ENCODE measurements at regions not wholly inside any gene's neighbourhood (a gene's known extent, or its start where the extent isn't known, plus 50 kb on each side); places are given as distances from the start of the nearest gene placed in this dataset.
A peak's percentile ranks its signal among the peaks of the same experiment; 100 is the strongest.

- Histone ChIP-seq H3K27me3 (no peaks in the 10 kb centered on the region), H3K4me1 (no peaks in the 10 kb centered on the region), H3K9me3 (replicated peaks) (no peaks in the 10 kb centered on the region), H3K27ac (no peak overlapping the region), H3K4me3 (no peak overlapping the region), H3K36me3 (no peaks in the 10 kb centered on the region)
- DNase-seq: no peak
Measured at GRCh38 chr1:232489256-232489655, 140.7 kb downstream of the SIPA1L2 start.

GRCh38 chr1:232487236-232487635 lies 142.7 kb downstream of the SIPA1L2 start:
- H3K27me3 ChIP-seq: no peaks in the 10 kb centered on the region
- DNase-seq: no peak

GRCh38 chr1:232486454-232487207 lies 143.3 kb downstream of the SIPA1L2 start:
- Histone ChIP-seq H3K4me3 (no peak overlapping the region), H3K4me1 (no peaks in the 10 kb centered on the region), H3K27ac (no peak overlapping the region), H3K27me3 (no peaks in the 10 kb centered on the region), H3K36me3 (no peaks in the 10 kb centered on the region), H3K9me3 (replicated peaks) (no peaks in the 10 kb centered on the region)
- no peak for DNase-seq

More at GRCh38 chr1:232487236-232487635, 142.7 kb downstream of the SIPA1L2 start:
- Histone ChIP-seq H3K4me1 (no peaks in the 10 kb centered on the region), H3K9me3 (replicated peaks) (no peaks in the 10 kb centered on the region), H3K27ac (no peak overlapping the region), H3K36me3 (no peaks in the 10 kb centered on the region), H3K4me3 (no peak overlapping the region)

- no peak overlapping the region for H3K4me3 ChIP-seq
- DNase-seq: no peak
Measured at GRCh38 chr1:232486006-232486405, 143.9 kb downstream of the SIPA1L2 start.

GRCh38 chr1:232484856-232485255 lies 145.1 kb downstream of the SIPA1L2 start:
- no peaks in the 10 kb centered on the region for H3K9me3 ChIP-seq (replicated peaks)
- H3K27ac ChIP-seq: no peak overlapping the region
- H3K36me3 ChIP-seq: no peaks in the 10 kb centered on the region
- no peak overlapping the region for H3K4me3 ChIP-seq
- H3K27me3 ChIP-seq: 0 out of 2 replicates have a peak, but pooled peaks cover 3% of the 10 kb centered on the region
- H3K4me1 ChIP-seq: no peaks in the 10 kb centered on the region
- DNase-seq: no peak

More at GRCh38 chr1:232486006-232486405, 143.9 kb downstream of the SIPA1L2 start:
- no peaks in the 10 kb centered on the region for H3K9me3 ChIP-seq (replicated peaks)
- no peaks in the 10 kb centered on the region for H3K4me1 ChIP-seq
- no peak overlapping the region for H3K27ac ChIP-seq
- 0 out of 2 replicates have a peak, but pooled peaks cover 2% of the 10 kb centered on the region for H3K27me3 ChIP-seq
- no peaks in the 10 kb centered on the region for H3K36me3 ChIP-seq

GRCh38 chr1:232483826-232484225 lies 146.1 kb downstream of the SIPA1L2 start:
- Histone ChIP-seq H3K36me3 (no peaks in the 10 kb centered on the region), H3K4me1 (no peaks in the 10 kb centered on the region), H3K9me3 (replicated peaks) (no peaks in the 10 kb centered on the region), H3K4me3 (no peak overlapping the region), H3K27ac (no peak overlapping the region), H3K27me3 (0 out of 2 replicates have a peak, but pooled peaks cover 3% of the 10 kb centered on the region)
- no peak for DNase-seq

GRCh38 chr1:232481091-232481490 lies 148.8 kb downstream of the SIPA1L2 start:
- no peaks in the 10 kb centered on the region for H3K36me3 ChIP-seq
- no peak for DNase-seq
- H3K27me3 ChIP-seq: 0 out of 2 replicates have a peak, but pooled peaks cover 3% of the 10 kb centered on the region
- no peaks in the 10 kb centered on the region for H3K9me3 ChIP-seq (replicated peaks)
- no peak overlapping the region for H3K4me3 ChIP-seq
- peaks cover 11% of the 10 kb centered on the region for H3K4me1 ChIP-seq
- H3K27ac ChIP-seq: no peak overlapping the region

GRCh38 chr1:232477728-232478127 lies 152.2 kb downstream of the SIPA1L2 start:
- Histone ChIP-seq H3K9me3 (replicated peaks) (no peaks in the 10 kb centered on the region), H3K27ac (no peak overlapping the region), H3K4me1 (peaks cover 11% of the 10 kb centered on the region), H3K36me3 (no peaks in the 10 kb centered on the region), H3K27me3 (0 out of 2 replicates have a peak, but pooled peaks cover 3% of the 10 kb centered on the region), H3K4me3 (no peak overlapping the region)
- peak; percentile 27 to 56 for DNase-seq

- Histone ChIP-seq H3K27ac (no peak overlapping the region), H3K4me3 (no peak overlapping the region), H3K9me3 (replicated peaks) (no peaks in the 10 kb centered on the region), H3K4me1 (peaks cover 13% of the 10 kb centered on the region), H3K27me3 (0 out of 2 replicates have a peak, but pooled peaks cover 3% of the 10 kb centered on the region), H3K36me3 (no peaks in the 10 kb centered on the region)
- DNase-seq: no peak
Measured at GRCh38 chr1:232476538-232476950, 153.4 kb downstream of the SIPA1L2 start.

- no peaks in the 10 kb centered on the region for H3K9me3 ChIP-seq (replicated peaks)
- H3K4me3 ChIP-seq: no peak overlapping the region
- H3K27me3 ChIP-seq: no peaks in the 10 kb centered on the region
- DNase-seq: no peak
- H3K27ac ChIP-seq: no peak overlapping the region
- H3K36me3 ChIP-seq: no peaks in the 10 kb centered on the region
- peaks cover 13% of the 10 kb centered on the region for H3K4me1 ChIP-seq
Measured at GRCh38 chr1:232474826-232475225, 155.1 kb downstream of the SIPA1L2 start.

GRCh38 chr1:232473900-232474299 lies 156.0 kb downstream of the SIPA1L2 start:
- DNase-seq: no peak
- Histone ChIP-seq H3K36me3 (no peaks in the 10 kb centered on the region), H3K27ac (no peak overlapping the region), H3K4me1 (peaks cover 13% of the 10 kb centered on the region), H3K27me3 (no peaks in the 10 kb centered on the region), H3K9me3 (replicated peaks) (no peaks in the 10 kb centered on the region), H3K4me3 (no peak overlapping the region)

- Histone ChIP-seq H3K27ac (no peak overlapping the region), H3K27me3 (no peaks in the 10 kb centered on the region), H3K4me1 (peaks cover 13% of the 10 kb centered on the region), H3K4me3 (no peak overlapping the region), H3K36me3 (no peaks in the 10 kb centered on the region), H3K9me3 (replicated peaks) (no peaks in the 10 kb centered on the region)
- DNase-seq: peak; percentile 4 to 20
Measured at GRCh38 chr1:232473324-232473723, 156.6 kb downstream of the SIPA1L2 start.

- Histone ChIP-seq H3K4me3 (no peak overlapping the region), H3K27me3 (no peaks in the 10 kb centered on the region), H3K27ac (no peak overlapping the region; the same call in 1 of the 2 replicates), H3K4me1 (peaks cover 7% of the 10 kb centered on the region), H3K36me3 (no peaks in the 10 kb centered on the region), H3K9me3 (replicated peaks) (no peaks in the 10 kb centered on the region)
- DNase-seq: no peak
Measured at GRCh38 chr1:232472485-232473041, 157.4 kb downstream of the SIPA1L2 start.

GRCh38 chr1:232471250-232471649 lies 158.7 kb downstream of the SIPA1L2 start:
- no peak for DNase-seq
- no peak overlapping the region for H3K4me3 ChIP-seq
- H3K4me1 ChIP-seq: peaks cover 3% of the 10 kb centered on the region; the same call in 1 of the 2 replicates
- H3K36me3 ChIP-seq: no peaks in the 10 kb centered on the region
- no peaks in the 10 kb centered on the region for H3K9me3 ChIP-seq (replicated peaks)
- no peak overlapping the region for H3K27ac ChIP-seq
- no peaks in the 10 kb centered on the region for H3K27me3 ChIP-seq

GRCh38 chr1:232470711-232471110 lies 159.2 kb downstream of the SIPA1L2 start:
- Histone ChIP-seq H3K27me3 (no peaks in the 10 kb centered on the region), H3K36me3 (no peaks in the 10 kb centered on the region), H3K9me3 (replicated peaks) (no peaks in the 10 kb centered on the region), H3K27ac (no peak overlapping the region), H3K4me1 (peaks cover 3% of the 10 kb centered on the region; the same call in 1 of the 2 replicates), H3K4me3 (no peak overlapping the region)
- DNase-seq: no peak

Measured in SJCRH30 (cell line).